ENCODE measurements at regions not wholly inside any gene's neighbourhood (a gene's known extent, or its start where the extent isn't known, plus 50 kb on each side); places are given as distances from the start of the nearest gene placed in this dataset.
"Not testable (repeated sequence)": the region's sequence is repeated elsewhere in the genome, so short reads cannot be mapped to it uniquely, and the experiment has no call there.

GRCh38 chr12:127473766-127474165 is 793.2 kb upstream of the TMEM132C start:
- no peak for DNase-seq (ENCODE audit: low read depth)

DNA sequence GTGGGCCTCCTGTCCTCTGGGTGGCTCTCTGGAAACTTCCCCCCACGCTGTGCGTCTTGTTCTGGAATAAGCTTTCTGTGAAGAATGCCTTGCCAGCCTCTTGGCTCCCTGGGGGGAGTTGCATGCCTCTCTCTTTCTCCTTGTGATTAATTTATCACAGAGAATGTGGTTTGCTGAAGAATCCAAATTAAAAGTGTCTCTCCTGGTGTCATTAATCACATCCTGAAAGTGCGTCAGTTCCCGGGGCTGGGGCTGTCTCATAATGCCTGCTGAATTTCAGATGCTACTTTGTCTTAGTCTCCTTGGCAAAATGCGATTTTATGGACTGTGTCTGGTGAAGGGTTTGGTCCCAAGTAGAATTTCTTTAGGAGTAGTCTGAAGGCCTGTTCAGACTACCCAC is 787.7 kb upstream of the TMEM132C start:
- DNase-seq (ENCODE audit: low read depth) = no peak

DNA sequence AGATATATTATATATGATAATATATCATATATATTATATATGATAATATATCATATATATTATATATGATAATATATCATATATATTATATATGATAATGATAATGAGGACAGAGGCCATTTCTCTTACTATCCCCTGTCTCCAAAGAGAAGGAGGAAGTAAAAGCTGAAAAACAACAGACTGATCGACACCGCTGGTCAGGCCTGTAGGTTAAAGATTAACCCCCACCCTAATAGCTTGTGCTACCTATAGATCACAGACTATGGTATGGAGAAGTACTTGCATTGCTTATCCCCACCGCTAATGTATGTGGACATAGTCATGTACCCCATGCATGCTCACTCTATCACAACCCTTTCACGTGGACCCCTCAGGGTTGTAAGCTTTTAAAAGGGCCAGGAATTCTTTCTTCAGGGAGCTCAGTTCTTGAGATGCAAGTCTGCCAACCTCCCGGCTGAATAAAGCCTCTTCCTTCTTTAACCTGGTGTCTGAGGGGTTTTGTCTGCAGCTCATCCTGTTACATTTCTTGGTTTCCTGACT is 786.1 kb upstream of the TMEM132C start:
- DNase-seq (ENCODE audit: low read depth) = no peak

DNA sequence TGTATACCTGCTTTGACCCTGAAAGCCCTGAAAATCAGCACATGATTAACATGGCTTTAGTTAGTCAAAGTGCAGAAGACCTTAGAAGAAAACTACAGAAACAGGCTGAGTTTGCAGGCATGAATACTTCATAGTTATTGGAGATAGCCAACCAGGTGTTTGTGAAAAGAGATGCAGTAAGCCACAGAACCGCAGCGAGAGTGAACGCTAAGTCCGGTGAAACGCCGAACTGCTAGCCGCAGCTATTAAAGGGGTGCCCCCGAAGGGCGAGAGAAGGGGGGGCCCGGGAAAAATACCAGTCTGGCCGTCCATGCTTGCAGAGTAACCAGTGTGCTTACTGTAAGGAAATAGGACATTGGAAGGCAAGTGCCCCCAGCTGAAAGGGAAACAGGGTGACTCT is 784.0 kb upstream of the TMEM132C start:
- DNase-seq (ENCODE audit: low read depth) = no peak

GRCh38 chr12:127485528-127485927 is 781.4 kb upstream of the TMEM132C start:
- no peak for DNase-seq (ENCODE audit: low read depth)

GRCh38 chr12:127487031-127487430 is 779.9 kb upstream of the TMEM132C start:
- DNase-seq (ENCODE audit: low read depth) = no peak

- DNase-seq (ENCODE audit: low read depth) = no peak
Observed at GRCh38 chr12:127489061-127489460, 777.9 kb upstream of the TMEM132C start.

DNA sequence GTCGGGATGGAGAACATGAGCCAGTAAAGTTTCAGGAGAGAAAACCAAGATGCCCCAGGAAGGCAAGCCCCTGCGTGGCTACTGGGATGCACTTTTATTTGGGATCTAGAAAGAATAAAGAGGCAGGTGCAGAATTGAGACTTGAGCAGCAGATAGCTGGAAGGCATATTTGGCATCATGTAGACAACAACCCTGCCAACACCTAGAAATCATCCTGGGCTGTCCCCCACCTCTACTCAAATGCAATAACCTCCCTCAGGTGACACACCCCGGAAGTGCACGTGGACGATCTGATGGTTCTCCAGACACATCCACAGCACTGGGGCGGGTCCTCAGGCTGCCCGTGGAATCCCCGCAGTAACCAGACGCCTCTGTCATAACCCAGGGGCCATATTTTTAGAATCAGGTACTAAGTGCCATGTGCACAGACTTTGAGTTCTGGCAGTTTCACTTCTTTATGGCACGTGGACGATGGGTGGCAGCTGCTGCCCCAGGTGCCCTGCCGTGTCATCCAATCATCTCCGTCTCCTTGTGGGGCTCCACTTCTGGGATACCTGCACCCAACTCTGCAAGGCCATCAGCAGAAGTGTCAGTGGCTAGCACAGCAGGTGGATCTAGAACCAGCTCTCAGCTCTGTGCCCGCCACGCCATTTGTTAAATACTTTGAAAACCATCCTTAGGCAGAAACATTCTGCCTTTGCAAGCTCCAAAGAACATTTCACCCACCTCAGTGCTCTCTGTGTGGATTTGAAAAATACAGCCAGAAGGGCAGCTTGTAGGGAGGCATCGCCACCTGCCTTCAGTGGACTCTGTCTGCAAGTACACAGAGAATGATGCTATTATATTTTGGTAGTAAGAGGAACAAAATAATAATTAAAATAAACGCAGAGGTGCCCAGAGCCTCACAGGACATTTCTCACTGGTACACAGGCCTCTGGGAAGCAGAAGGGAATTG is 771.7 kb upstream of the TMEM132C start:
- no peak for DNase-seq (ENCODE audit: low read depth)

DNA sequence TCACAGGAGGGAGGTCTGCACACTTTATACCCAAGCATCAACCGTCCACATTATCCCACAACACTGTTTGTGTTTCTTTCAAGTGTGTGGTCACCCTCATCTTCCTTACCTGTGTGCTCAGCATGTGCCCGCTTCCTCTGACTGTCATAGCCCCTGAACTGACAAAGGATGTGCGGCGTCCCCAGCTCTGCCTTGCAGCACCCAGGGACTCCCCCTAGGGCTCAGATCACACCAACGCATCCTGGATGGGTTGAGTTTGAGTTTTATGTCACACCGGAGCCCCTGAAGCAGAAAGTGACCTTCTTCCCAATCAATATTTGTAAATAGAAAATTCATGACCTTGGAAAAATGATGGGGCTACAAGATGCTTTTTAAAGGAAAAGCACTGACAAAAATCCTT is 770.7 kb upstream of the TMEM132C start:
- DNase-seq (ENCODE audit: low read depth) = no peak

DNA sequence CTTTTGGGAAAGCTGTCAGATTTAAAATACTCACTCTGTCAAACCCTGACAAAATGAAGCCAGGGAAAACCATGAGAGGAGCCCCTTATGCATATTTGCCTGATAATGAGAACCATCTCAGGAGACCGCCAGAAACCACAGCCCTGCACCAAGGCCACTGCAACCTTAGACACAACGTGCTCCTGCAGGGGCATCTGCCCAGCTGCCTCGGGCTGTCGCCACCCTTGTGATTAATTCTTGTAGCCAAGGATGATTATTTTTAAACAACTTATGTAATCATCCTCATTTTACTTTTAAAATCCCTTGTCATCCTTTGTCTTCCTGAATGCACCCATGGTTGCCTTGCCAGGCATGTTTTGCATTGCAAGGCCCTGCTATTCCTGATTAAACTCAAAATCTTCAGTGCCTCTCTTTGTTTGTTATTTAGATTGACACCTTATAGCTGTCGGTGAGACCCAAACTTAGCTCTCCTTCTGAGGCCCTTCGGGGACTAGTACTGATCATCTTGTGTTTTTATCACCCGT is 766.4 kb upstream of the TMEM132C start:
- no peak for DNase-seq (ENCODE audit: low read depth)

GRCh38 chr12:127501916-127502315 is 765.1 kb upstream of the TMEM132C start:
- no peak for DNase-seq (ENCODE audit: low read depth)

DNA sequence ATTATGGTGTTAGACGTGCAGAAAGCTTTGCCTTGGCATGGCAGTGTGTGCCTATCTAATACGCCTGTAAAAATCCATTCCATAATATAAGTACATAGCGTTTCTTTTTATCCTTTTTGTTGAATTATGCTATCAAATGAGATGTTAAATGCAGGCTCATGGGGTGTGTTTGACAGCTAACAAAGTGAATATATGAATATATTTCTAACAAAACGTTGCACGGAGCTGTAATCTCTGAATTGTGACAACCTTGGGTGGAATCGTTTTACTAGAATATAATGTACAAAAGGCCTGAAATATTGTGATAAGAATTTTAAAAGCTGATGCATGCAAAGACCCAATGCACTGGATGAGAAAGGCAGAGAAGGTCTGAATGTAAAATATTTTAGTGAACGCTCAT is 763.7 kb upstream of the TMEM132C start:
- DNase-seq (ENCODE audit: low read depth) = no peak

DNA sequence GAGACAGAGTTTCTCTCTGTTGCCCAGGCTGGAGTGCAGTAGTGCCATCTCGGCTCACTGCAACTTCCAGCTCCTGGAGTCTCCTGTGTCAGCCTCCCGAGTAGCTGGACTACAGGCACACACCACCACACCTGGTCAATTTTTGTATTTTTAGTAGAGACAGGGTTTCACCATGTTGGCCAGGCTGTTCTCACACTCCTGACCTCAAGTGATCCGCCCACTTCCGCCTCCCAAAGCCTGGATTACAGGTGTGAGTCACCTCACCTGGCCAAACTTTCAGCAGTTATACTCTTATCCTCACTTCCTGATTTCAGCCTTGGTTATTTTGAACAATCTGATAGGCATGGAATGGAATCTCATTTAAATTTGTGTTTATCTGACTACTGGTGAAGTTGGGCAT is 763.0 kb upstream of the TMEM132C start:
- DNase-seq (ENCODE audit: low read depth) = not testable (repeated sequence)

DNA sequence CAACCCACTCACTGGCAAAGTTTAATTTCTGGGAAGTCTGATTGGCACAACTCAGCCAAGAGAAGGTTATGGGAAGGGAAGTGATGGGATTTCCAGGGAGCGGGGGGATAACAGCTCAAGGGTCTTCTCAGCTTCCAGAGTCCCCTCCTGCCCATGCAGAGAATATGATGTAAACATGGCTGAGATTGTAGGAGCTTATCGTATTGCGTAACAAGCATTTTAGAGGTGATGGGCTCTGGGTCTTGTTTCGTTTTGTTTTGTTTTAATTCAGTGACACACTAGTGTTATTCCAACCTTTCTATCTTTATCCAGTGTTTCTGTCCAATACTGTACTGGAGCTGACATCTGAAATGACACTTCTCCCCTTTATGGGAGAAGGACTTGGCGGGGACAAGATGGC is 762.1 kb upstream of the TMEM132C start:
- no peak for DNase-seq (ENCODE audit: low read depth)

DNA sequence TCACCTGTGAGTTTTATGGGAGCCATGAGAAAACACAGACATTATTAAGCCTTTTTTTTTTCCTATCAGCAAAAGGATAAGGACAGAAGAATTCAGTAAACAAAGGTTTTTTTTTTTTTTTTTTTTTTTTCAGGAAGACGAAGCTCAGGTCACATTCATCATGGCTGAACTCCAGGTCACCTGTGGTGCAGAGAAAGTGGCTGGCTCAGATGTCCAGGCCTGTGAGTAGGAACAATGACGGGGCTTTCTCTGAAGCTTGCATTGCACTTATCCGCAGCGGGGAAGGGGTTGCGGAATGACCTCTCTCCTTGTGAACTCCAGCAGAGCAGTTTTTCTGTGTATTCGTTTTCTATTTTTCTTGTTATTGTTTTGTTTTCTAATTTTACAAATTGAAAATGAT is 759.6 kb upstream of the TMEM132C start:
- DNase-seq (ENCODE audit: low read depth) = no peak

DNA sequence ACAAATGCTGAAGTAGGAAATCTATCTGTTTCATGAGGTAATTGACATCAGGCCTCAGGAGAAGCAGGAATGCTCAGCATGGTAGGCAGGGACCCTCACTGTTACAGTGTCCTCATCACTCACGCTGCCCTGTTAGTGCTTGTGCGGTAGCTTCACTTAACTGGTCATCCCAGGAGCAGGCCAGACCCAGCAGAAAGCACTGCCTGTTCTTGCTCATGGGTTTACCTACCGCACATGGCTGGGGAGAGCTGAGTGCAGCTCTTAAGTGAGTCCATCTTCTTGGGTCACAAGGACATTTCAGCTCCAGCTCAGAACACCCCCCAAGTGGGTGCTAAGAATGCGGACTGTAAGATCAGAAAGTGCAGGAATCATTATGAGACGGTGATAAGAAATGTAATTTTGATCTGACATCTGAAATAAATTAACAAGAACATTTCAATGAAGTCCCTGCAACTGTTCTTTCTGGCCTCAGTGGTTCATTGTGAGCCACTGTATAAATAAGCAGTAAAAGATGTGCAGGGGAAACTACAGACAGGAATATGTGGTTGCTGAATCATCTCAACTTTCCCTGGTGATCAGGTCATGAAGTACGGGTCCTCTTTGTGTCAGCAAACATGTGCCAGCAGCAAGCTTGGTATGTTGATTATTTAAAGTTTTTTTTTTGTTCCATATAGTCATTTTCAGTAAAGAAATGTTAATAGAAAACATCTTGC is 757.7 kb upstream of the TMEM132C start:
- DNase-seq (ENCODE audit: low read depth) = no peak

DNA sequence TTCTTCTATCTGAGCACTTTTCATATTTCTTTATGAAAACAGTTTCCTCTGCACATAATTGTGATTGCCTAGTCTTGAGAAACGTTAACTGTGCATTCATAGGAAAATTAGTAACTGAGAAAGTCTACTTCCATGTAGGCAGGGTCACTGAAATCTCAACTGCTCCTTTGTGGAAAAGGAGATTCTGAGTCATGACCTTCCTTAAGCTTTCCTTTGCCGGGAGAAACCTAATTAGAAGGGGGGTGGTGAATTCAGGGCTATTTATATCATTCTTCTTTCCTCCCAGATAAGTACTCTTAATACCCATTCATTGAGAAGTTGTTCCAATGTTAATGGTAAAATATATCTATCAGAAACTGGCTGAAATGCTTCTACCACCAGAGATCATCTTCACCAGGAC is 751.0 kb upstream of the TMEM132C start:
- no peak for DNase-seq (ENCODE audit: low read depth)

DNA sequence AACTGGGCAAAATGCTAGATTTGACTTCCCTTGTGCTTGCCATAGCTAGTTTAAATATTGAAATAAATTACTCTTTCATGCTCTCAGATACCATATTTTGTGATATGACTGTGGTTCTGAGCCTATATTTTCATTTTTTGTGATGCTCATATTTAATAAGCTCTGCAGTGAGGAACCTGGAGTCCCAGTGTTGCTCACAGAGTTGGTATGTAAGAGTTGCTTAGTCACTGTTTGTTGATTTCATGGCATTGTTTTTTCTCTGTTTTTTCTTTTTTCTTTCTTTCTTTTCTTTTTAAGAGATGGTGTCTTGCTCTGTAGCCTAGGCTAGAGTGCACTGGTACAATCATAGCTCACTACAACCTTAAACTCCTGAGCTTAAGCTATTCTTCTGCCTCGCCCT is 750.5 kb upstream of the TMEM132C start:
- no peak for DNase-seq (ENCODE audit: low read depth)

GRCh38 chr12:127519779-127520178 is 747.2 kb upstream of the TMEM132C start:
- DNase-seq (ENCODE audit: low read depth) = no peak

DNA sequence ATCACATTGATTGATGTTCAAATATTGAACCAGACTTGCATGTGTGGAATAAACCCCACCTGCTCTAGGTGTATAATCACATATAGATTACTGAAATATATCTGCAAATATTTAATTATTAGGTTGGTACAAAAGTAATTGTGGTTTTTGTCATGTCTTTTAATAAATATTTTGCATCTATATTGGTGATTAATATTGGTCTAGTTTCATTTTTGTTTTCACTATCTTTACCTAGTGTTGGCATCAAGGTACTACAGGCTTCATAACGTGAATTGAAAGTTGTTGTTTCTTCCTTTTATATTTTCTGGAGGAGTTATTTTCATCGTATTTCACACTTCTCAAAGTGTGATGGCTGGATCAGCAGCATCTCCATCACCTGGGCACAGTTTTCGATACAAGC is 740.0 kb upstream of the TMEM132C start:
- DNase-seq (ENCODE audit: low read depth) = no peak

- no peak for DNase-seq (ENCODE audit: low read depth)
Observed at GRCh38 chr12:127528551-127528950, 738.4 kb upstream of the TMEM132C start.

- DNase-seq (ENCODE audit: low read depth) = no peak
Observed at GRCh38 chr12:127531542-127531941, 735.4 kb upstream of the TMEM132C start.

DNA sequence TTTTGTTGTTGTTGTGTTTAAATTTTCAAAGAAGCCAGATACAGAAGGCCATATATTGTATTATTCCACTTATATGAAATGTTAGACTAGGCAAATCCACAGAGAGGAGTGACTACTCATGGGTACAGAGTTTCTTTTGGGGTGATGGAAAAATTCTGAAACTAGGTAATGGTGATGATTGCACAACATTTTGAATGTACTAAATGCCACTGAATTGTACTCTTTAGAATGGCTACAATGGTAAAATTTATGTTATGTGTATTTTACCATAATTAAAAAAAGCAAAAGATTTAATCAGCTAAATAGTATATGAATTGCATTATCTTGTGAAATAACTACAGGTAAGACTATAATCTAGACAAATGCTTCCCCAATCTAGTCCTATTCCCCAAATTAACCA is 733.6 kb upstream of the TMEM132C start:
- DNase-seq (ENCODE audit: low read depth) = no peak

All from stimulated activated CD8-positive, alpha-beta memory T cell treated with anti-CD3 and anti-CD28 coated beads, Interleukin-15, amount 100 ng/mL, for 1 hour (primary cell).